CMK (cell line): ENCODE measurements at regions not wholly inside any gene's neighbourhood (a gene's known extent, or its start where the extent isn't known, plus 50 kb on each side); places are given as distances from the start of the nearest gene placed in this dataset.
"Not testable (repeated sequence)": the region's sequence is repeated elsewhere in the genome, so short reads cannot be mapped to it uniquely, and the experiment has no call there.

Experiments used
- DNase-seq: peaks from one replicate; pipeline ENCODE4 v3.0.0-alpha.2; 2010; ENCODE audit warnings: low read depth

GRCh38 chr9:31445960-31446359 lies 938.5 kb upstream of the ACO1 start:
- no peak for DNase-seq

GRCh38 chr9:31467075-31467474 lies 917.4 kb upstream of the ACO1 start:
- no peak for DNase-seq

GRCh38 chr9:31470051-31470450 lies 914.4 kb upstream of the ACO1 start:
- no peak for DNase-seq

- DNase-seq, result no peak
These were observed 913.4 kb upstream of the ACO1 start for GRCh38 chr9:31471010-31471409.

GRCh38 chr9:31486630-31487029 lies 897.8 kb upstream of the ACO1 start:
- no peak for DNase-seq

GRCh38 chr9:31490551-31491106 lies 893.8 kb upstream of the ACO1 start:
- DNase-seq, result no peak

GRCh38 chr9:31492229-31492628 lies 892.2 kb upstream of the ACO1 start:
- DNase-seq, result no peak

- no peak for DNase-seq
These were observed 884.0 kb upstream of the ACO1 start for GRCh38 chr9:31500422-31500821.

GRCh38 chr9:31519011-31519410 lies 865.4 kb upstream of the ACO1 start:
- no peak for DNase-seq

- DNase-seq, result no peak
These were observed 865.0 kb upstream of the ACO1 start for GRCh38 chr9:31519424-31519823.

GRCh38 chr9:31519826-31520225 lies 864.6 kb upstream of the ACO1 start:
- DNase-seq, result no peak

GRCh38 chr9:31520301-31521085 lies 864.0 kb upstream of the ACO1 start:
- no peak for DNase-seq

- DNase-seq, result no peak
These were observed 848.8 kb upstream of the ACO1 start for GRCh38 chr9:31535651-31536050.

- DNase-seq, result no peak
These were observed 848.0 kb upstream of the ACO1 start for GRCh38 chr9:31536471-31536870.

- DNase-seq, result no peak
These were observed 842.6 kb upstream of the ACO1 start for GRCh38 chr9:31541721-31542281.

GRCh38 chr9:31542384-31543055 lies 841.9 kb upstream of the ACO1 start:
- no peak for DNase-seq

- DNase-seq, result no peak
These were observed 829.5 kb upstream of the ACO1 start for GRCh38 chr9:31554941-31555340.

GRCh38 chr9:31556667-31557463 lies 827.6 kb upstream of the ACO1 start:
- DNase-seq, result no peak

- DNase-seq, result not testable (repeated sequence)
These were observed 812.3 kb upstream of the ACO1 start for GRCh38 chr9:31572190-31572589.

GRCh38 chr9:31573561-31573960 lies 810.9 kb upstream of the ACO1 start:
- DNase-seq, result no peak

GRCh38 chr9:31574006-31574765 lies 810.3 kb upstream of the ACO1 start:
- no peak for DNase-seq
